Prostate gland (tissue), 2 donors: ENCODE measurements at regions not wholly inside any gene's neighbourhood (a gene's known extent, or its start where the extent isn't known, plus 50 kb on each side); places are given as distances from the start of the nearest gene placed in this dataset.

Source experiments
- DNase-seq: peaks from one replicate; pipeline ENCODE4 v3.0.0-alpha.2; 2019; ENCODE audit warnings: low spot score
- H3K27ac ChIP-seq, 2 donors: fragments of 200-600 bp; sonication (generic); 2 replicates each; pipeline ENCODE4 v1.5.1; 2017 to 2019
- H3K27me3 ChIP-seq: fragments of 200-600 bp; sonication (generic); replicated peaks from 2 replicates; pipeline ENCODE4 v1.5.1; 2019; ENCODE audit not compliant: insufficient read depth
- H3K36me3 ChIP-seq, 2 donors: fragments of 200-600 bp; sonication (generic); 1 replicate in 1 of 2; 2 replicates in 1 of 2; pipeline versions ENCODE4 v1.5.1 to v1.8.1; 2017 to 2019
- H3K4me1 ChIP-seq: fragments of 200-600 bp; sonication (generic); replicated peaks from 2 replicates; pipeline ENCODE4 v1.5.1; 2019
- H3K4me3 ChIP-seq, 2 donors: fragments of 200-600 bp; sonication (generic); 2 replicates each; pipeline ENCODE4 v1.5.1; 2017 to 2019
- H3K9me3 ChIP-seq: fragments of 200-600 bp; sonication (generic); 2 replicates; pipeline ENCODE4 v1.5.1; 2017
- CTCF ChIP-seq, 4 experiments: fragments of 200-600 bp in 2 of 4; fragments of 450-650 bp in 2 of 4; sonication (generic) in 2 of 4; IDR thresholded peaks; 1 replicate in 3 of 4; 2 replicates in 1 of 4; pipeline ENCODE4 v1.5.1; 2016 to 2019; ENCODE audit warnings: antibody characterized with exemption in 4 of 4, mild to moderate bottlenecking in 2 of 4, moderate library complexity in 2 of 4
- POLR2A ChIP-seq: fragments of 450-650 bp; IDR thresholded peaks from one replicate; pipeline ENCODE4 v1.6.1; 2016; ENCODE audit warnings: antibody characterized with exemption, mild to moderate bottlenecking
- POLR2AphosphoS5 ChIP-seq: sonication (generic); formaldehyde crosslinking; IDR thresholded peaks from one replicate; pipeline ENCODE4 v1.6.1; 2017; ENCODE audit warnings: antibody characterized with exemption
- WGBS: methylation state at CpG from one replicate; pipeline ENCODE4 v1.1.5; 2018; 5-methylcytosine and 5-hydroxymethylcytosine counted together
- intact Hi-C: fragments of 100-400 bp; cut with DNase I; formaldehyde crosslinking; loops from one replicate; pipeline ENCODE4 v1.14.2; 2022

DNA sequence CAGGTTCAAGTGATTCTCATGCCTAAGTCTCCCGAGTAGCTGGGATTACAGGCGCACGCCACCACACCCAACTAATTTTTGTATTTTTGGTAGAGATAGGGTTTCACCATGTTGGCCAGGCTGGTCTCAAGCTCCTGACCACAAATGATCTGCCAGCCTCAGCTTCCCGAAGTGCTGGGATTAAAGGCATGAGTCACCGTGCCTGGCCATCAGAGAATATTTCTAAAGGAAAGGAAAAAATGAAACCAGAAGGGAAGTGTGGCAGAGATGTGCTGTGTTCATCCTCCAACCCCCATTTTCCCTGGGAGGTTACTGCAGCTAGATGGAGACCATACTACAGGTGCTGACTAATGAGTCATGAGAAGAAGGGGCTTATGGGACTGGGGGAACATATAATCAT is 964.1 kb downstream of the TTLL7 start:
- no peaks in the 10 kb centered on the region for H3K4me1 ChIP-seq
- no peaks in the 10 kb centered on the region for H3K9me3 ChIP-seq

DNA sequence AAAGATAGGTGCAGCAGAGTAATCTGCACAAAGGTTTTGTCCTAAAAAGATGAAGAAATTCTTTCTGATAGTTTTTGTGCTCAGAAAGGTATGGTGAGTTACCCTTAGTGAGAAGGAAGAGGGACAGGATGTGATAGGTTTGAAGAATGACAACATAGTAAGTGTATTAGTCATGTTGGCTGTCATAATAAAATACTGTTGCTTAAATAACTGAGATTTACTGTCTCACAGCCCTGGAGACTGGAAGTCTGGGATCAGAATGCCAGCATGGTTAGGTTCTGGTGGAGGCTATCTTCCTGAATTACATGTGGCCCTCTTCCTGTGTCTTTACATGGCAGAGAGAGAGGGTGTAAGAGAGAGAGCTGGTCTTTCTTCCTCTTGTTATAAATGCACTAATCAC is 965.2 kb downstream of the TTLL7 start:
- H3K27ac ChIP-seq, result no peak overlapping the region
- no peak for DNase-seq
- H3K4me3 ChIP-seq, result no peak overlapping the region
- H3K9me3 ChIP-seq, result no peaks in the 10 kb centered on the region
- H3K27me3 ChIP-seq, result no peaks in the 10 kb centered on the region
- no peaks in the 10 kb centered on the region for H3K4me1 ChIP-seq
- TF ChIP-seq CTCF (IDR thresholded peaks at IDR 0.05), result no peak
- H3K36me3 ChIP-seq, result no peaks in the 10 kb centered on the region
- intact Hi-C loops, result no loop called here

More for the DNA sequence above, 964.1 kb downstream of the TTLL7 start:
- Histone ChIP-seq H3K27me3 (no peaks in the 10 kb centered on the region), H3K4me3 (no peak overlapping the region), H3K27ac (no peak overlapping the region), H3K36me3 (no peaks in the 10 kb centered on the region)
- intact Hi-C loops, result no loop called here
- DNase-seq, result no peak
- 84% methylated on average over 5 of the region's 5 CpGs for WGBS
- TF ChIP-seq POLR2AphosphoS5 (no peak), POLR2A (no peak), CTCF (IDR thresholded peaks at IDR 0.05) (no peak)

DNA sequence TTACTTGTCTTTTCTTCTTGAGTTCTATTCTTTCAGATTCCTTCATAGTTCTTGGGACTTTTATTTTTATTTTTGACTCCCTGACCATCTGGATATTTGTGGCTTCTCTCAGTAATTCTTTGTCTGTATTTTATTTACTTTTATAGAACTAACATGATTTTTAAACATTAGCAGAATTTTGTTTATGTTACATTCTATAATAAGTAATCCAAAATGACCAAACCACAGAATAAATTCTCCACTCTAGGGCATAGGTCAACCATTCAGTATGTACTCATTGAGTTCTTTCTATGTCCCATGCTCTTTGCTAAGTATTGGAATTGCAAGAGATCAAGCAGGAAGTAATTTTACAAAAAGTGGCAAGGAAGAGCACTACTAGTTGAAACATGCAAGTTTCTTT is 969.0 kb downstream of the TTLL7 start:
- Histone ChIP-seq H3K4me1 (no peaks in the 10 kb centered on the region), H3K9me3 (no peaks in the 10 kb centered on the region), H3K4me3 (no peak overlapping the region), H3K36me3 (no peaks in the 10 kb centered on the region), H3K27ac (no peak overlapping the region), H3K27me3 (no peaks in the 10 kb centered on the region)
- TF ChIP-seq POLR2AphosphoS5, result no peak
- no peak for TF ChIP-seq POLR2A
- TF ChIP-seq CTCF (IDR thresholded peaks at IDR 0.05), result no peak
- intact Hi-C loops, result no loop called here
- no peak for DNase-seq

DNA sequence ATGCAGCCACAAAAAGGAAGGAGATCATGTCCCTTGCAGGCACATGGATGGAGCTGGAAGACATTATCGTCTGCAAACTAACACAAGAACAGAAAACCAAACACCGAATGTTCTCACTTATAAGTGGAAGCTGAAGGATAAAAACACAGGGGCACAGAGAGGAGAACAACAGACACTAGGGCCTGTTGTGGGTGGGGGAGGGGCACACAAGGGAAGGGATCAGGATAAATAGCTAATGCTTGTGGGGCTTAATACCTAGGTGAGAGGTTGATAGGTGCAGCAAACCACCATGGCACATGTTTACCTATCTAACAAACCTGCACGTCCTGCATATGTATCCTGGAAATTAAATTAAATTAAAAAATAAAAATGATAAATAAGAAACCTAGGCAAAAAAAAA is 969.9 kb downstream of the TTLL7 start:
- WGBS, result 93% methylated on average over 3 of the region's 3 CpGs
- Histone ChIP-seq H3K9me3 (no peaks in the 10 kb centered on the region), H3K36me3 (no peaks in the 10 kb centered on the region), H3K27ac (no peak overlapping the region), H3K27me3 (no peaks in the 10 kb centered on the region), H3K4me3 (no peak overlapping the region), H3K4me1 (no peaks in the 10 kb centered on the region)
- DNase-seq, result no peak
- intact Hi-C loops, result no loop called here
- TF ChIP-seq CTCF (IDR thresholded peaks at IDR 0.05), result no peak
- TF ChIP-seq POLR2A, result no peak
- no peak for TF ChIP-seq POLR2AphosphoS5

DNA sequence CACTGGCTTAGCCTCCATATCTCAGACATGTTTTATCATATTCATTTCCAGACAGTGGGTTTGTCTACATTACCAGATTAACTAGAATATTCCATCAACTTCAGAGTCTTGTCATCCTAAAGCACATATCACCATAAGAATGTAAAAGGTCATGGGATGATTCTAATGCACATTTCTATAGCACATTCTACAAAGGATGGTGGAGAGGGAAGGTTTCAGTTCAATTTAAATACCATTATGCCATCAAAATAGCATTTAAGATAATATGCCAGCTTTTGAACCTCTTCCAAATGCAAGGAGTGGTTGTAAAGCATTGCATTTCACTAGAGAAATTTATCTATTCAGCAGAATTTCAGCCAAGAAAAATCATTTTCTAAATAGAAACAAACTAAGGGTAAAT is 970.5 kb downstream of the TTLL7 start:
- no peak for TF ChIP-seq POLR2AphosphoS5
- no peak for TF ChIP-seq CTCF (IDR thresholded peaks at IDR 0.05)
- TF ChIP-seq POLR2A, result no peak

More for the DNA sequence above, 970.5 kb downstream of the TTLL7 start:
- H3K36me3 ChIP-seq, result no peaks in the 10 kb centered on the region
- H3K9me3 ChIP-seq, result no peaks in the 10 kb centered on the region
- no peaks in the 10 kb centered on the region for H3K27me3 ChIP-seq
- H3K4me1 ChIP-seq, result no peaks in the 10 kb centered on the region
- H3K4me3 ChIP-seq, result no peak overlapping the region
- intact Hi-C loops, result no loop called here
- H3K27ac ChIP-seq, result no peak overlapping the region
- DNase-seq, result no peak
